CD1c-positive myeloid dendritic cell (primary cell): ENCODE measurements at regions not wholly inside any gene's neighbourhood (a gene's known extent, or its start where the extent isn't known, plus 50 kb on each side); places are given as distances from the start of the nearest gene placed in this dataset.

Experiments used
- DNase-seq: peaks from one replicate; pipeline ENCODE4 v3.0.0-alpha.2; 2016; ENCODE audit errors: extremely low spot score

GRCh38 chr4:143076723-143077122 is 108.0 kb upstream of the USP38 start:
- no peak for DNase-seq

GRCh38 chr4:143082701-143083100 is 102.0 kb upstream of the USP38 start:
- DNase-seq = no peak

GRCh38 chr4:143083756-143084472 is 100.8 kb upstream of the USP38 start:
- no peak for DNase-seq

DNA sequence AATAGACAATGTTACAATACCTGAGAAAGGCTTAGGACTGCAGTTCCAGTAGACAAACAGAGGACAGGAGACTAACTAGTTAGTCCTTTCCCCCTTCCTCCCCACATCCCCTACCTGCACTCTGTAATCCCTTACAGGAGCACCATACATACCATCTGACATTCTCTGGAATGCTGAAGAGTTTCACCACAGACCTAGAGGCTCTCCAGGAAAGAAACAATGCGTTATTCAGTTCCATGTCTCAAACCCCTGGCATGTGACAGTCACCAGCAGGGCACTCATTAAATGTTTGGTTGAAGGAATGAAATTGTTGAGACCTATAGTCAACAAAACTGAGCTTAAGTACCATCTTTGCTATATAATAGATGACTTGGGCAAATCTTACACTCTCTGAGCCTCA is 100.2 kb upstream of the USP38 start:
- no peak for DNase-seq

DNA sequence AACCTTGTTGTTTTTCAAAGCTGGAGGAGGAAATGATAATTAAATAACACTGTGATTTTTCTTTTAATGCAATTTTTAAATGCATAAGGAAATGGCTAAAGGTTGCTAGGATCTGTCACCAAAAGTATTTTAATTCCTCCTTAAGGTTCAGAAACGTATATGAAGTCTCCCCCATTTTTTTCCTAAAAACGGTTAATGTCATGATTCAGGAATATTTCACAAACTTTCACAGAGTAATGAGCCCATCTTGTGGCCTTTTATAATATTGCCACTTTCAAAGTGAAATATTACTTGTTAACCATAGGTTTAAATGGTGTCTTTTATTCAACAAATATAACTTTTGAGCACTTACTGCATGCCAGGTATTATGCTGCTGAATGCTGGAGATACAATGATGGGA is 99.5 kb upstream of the USP38 start:
- DNase-seq = no peak

GRCh38 chr4:143085659-143086058 is 99.1 kb upstream of the USP38 start:
- no peak for DNase-seq

DNA sequence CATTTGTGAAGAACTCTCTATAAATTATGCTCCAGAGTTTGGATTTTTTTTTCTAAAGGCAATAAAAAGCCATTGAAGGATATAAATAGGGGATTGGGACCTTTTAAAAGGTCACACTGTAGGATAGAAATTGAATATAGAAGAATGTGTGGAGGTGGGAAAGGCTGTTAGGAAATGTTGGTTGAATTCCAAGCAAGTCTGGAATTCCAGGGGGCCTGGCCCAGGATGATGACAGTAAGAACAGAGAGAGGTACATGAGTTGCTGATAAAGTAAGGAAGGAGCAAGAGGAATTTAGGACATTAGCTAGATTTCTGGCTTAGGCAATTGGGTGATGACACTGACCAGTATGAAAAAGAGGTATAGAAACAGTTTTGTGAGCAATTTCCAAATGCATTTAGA is 95.4 kb upstream of the USP38 start:
- DNase-seq = no peak

GRCh38 chr4:143089847-143090246 is 94.9 kb upstream of the USP38 start:
- no peak for DNase-seq

- DNase-seq = no peak
Observed at GRCh38 chr4:143091862-143092261, 92.9 kb upstream of the USP38 start.

DNA sequence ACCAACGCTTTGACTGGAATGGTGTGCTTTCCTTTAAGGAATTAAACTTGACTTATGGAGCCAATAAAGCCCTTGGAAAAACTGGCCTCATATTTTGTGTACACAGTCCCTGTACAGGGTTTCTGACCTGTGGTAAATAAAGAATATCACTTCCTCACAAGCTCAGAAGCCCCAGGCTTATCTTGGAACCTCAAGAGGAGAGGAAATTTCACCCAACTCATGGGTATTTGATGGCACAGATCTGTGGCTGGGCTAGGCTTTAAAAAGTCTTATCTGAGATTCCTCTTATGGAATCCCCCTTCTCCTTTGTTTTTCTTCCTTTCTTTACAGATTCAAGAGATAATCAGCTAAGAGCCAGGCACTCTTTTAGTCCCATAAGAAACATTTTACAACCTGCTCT is 89.3 kb upstream of the USP38 start:
- DNase-seq = no peak

- DNase-seq = no peak
Observed at GRCh38 chr4:143097751-143098150, 87.0 kb upstream of the USP38 start.

DNA sequence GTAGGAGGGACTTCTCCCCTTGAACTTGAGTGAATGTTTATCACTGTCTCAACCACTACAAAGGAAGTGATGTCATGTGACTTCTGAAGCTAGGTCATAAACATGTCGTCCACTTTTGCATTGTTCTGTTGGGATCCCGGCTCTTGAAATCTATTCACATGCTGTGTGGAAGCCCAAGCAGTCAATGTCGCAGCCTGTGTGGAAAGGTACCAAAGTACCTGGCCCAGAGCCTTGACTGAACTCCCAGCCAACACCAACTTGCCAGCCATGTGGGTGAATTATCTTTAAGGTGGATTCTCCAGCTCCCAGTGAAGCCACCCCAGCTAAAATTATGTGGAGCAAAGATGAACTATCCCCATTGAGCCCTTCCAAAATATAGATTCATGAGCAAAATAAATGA is 85.0 kb upstream of the USP38 start:
- DNase-seq = no peak

- DNase-seq = no peak
Observed at GRCh38 chr4:143109376-143109775, 75.3 kb upstream of the USP38 start.

DNA sequence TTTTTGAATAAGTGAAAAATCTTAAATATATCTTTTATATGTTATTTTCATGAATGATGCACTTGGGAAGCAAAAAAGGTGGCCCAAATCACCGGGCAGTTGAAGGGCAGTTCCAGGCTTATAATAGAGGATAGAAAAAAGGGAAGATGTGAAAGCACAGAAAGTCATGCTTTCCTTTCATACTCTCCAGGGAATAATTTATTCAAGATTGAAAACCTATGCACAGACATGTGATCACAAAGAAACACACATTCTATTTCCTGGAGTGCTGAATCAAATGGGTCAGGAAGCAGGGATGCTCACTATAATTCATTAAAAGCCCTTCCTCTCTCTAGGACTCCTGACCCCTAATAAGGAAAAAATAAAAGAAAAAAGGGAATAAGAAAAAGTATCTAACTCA is 66.1 kb upstream of the USP38 start:
- DNase-seq = no peak

GRCh38 chr4:143127621-143128020 is 57.1 kb upstream of the USP38 start:
- DNase-seq = no peak

DNA sequence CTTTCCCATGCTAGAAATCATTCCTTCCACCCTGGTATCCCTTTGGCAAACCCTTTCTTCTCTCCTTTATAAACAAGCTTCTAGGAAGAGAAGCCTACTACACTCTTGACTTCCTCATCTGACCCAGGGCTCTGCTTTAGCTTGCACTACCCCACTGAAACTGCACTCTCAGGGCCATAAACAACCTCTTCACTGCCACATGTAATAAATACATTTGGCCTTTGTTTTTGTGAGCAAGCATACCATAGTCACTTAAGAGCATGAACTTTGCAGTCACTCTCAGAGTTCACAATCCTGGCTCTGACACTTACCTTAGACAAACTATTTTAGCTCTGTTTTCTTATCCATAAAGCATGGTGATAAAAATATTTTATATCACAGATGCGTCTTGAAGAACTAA is 50.7 kb upstream of the USP38 start:
- no peak for DNase-seq
